HepG2 (cell line): ENCODE measurements at regions not wholly inside any gene's neighbourhood (a gene's known extent, or its start where the extent isn't known, plus 50 kb on each side); places are given as distances from the start of the nearest gene placed in this dataset.

ENCODE experiments used
- ATAC-seq: fragments of 200-7000 bp; cut with Tn5 transposase; 3 replicates; pipeline ENCODE4 v1.9.1; 2020; ENCODE audit warnings: mild to moderate bottlenecking, moderate library complexity
- BruUV-seq: library from RNA; stranded (reverse); fragments of 400-500 nt; replicated peaks from 2 replicates; lab custom pipeline; 2021; lab: Mats Ljungman, UMichigan
- CTCF ChIA-PET: fragments of 300-600 bp; formaldehyde crosslinking; extraction: SDS; loops from one replicate; lab custom pipeline; 2021; ENCODE audit warnings: low total read pairs, inconsistent platforms, low intra/inter-chr PET ratio; lab: Yijun Ruan, JAX
- POLR2A ChIA-PET: fragments of 350-600 bp; sonication (Branson Sonifier 250); formaldehyde crosslinking; loops from one replicate; lab custom pipeline; 2020; ENCODE audit warnings: antibody characterized with exemption, inconsistent platforms; lab: Yijun Ruan, JAX
- DNase-seq: peaks from one replicate; pipeline ENCODE4 v3.0.0-alpha.2; 2015; ENCODE audit warnings: low spot score
- FAIRE-seq: peaks from 3 replicates; lab custom pipeline; 2011; peaks lifted over from hg19 to GRCh38; lab: Jason Lieb, UNC
- H2AFZ ChIP-seq: one replicate; pipeline ENCODE4 v1.6.1; 2011; ENCODE audit warnings: low read length, inconsistent platforms
- H3K27ac ChIP-seq: fragments of 300-600 bp; 3 replicates; pipeline ENCODE4 v1.8.0; 2011; ENCODE audit warnings: mixed run types, mild to moderate bottlenecking, mixed read lengths, low read length, inconsistent platforms; ENCODE audit not compliant: insufficient read depth; ENCODE audit errors: extremely low read length
- H3K27me3 ChIP-seq, 2 experiments: fragments of 200-600 bp in 1 of 2; 2 replicates in 1 of 2; 3 replicates in 1 of 2; pipeline versions ENCODE4 v1.6.0 to v1.8.0; 2011; ENCODE audit warnings: low read length in 2 of 2, mild to moderate bottlenecking in 2 of 2, moderate library complexity in 2 of 2, inconsistent platforms in 1 of 2; ENCODE audit not compliant: insufficient read depth in 2 of 2, control insufficient read depth in 1 of 2
- H3K36me3 ChIP-seq, 2 experiments: fragments of 200-600 bp in 1 of 2; replicated peaks in 1 of 2; 2 replicates in 1 of 2; 3 replicates in 1 of 2; pipeline versions ENCODE4 v1.5.1 to v1.8.0; 2011; ENCODE audit warnings: low read length in 2 of 2, inconsistent platforms in 1 of 2; ENCODE audit not compliant: insufficient read depth in 2 of 2, control insufficient read depth in 1 of 2
- H3K4me1 ChIP-seq: 2 replicates; pipeline ENCODE4 v1.5.1; 2012; ENCODE audit warnings: low read length, inconsistent platforms; ENCODE audit not compliant: insufficient read depth
- H3K4me2 ChIP-seq: 2 replicates; pipeline ENCODE4 v1.6.0; 2011; ENCODE audit warnings: low read depth, low read length, inconsistent platforms
- H3K4me3 ChIP-seq, 3 experiments: fragments of 200-600 bp in 1 of 3; sonication (generic), shearing (Covaris generic) in 1 of 3; replicated peaks in 1 of 3; 2 replicates each; pipeline ENCODE4 v1.5.1; 2011 to 2016; ENCODE audit warnings: low read length in 3 of 3, inconsistent platforms in 2 of 3, low read depth in 2 of 3, mild to moderate bottlenecking in 2 of 3, control low read depth in 1 of 3, mixed read lengths in 1 of 3; ENCODE audit not compliant: insufficient read depth in 1 of 3
- H3K79me2 ChIP-seq: one replicate; pipeline ENCODE4 v1.6.1; 2011; ENCODE audit warnings: low read length, inconsistent platforms; ENCODE audit not compliant: insufficient read depth
- H3K9ac ChIP-seq: 2 replicates; pipeline ENCODE4 v1.6.0; 2011; ENCODE audit warnings: mild to moderate bottlenecking, low read depth, low read length, inconsistent platforms; ENCODE audit not compliant: insufficient read depth
- H3K9me3 ChIP-seq: 2 replicates; pipeline ENCODE4 v1.5.1; 2012; ENCODE audit warnings: mild to moderate bottlenecking, low read length
- H4K20me1 ChIP-seq: 2 replicates; pipeline ENCODE4 v1.6.0; 2011; ENCODE audit warnings: inconsistent platforms, mild to moderate bottlenecking, low read length, moderate library complexity; ENCODE audit not compliant: insufficient read depth
- AHR ChIP-seq: IDR thresholded peaks from 2 replicates; pipeline ENCODE4 v1.6.1; 2018; ENCODE audit warnings: missing genetic modification reagents, missing compliant biosample characterization
- ATF2 ChIP-seq: sonication (generic); formaldehyde crosslinking; IDR thresholded peaks from 2 replicates; pipeline ENCODE4 v1.4.0; 2020; ENCODE audit warnings: missing genetic modification reagents
- MAFK ChIP-seq, 2 experiments: IDR thresholded peaks in 1 of 2; conservative IDR thresholded peaks in 1 of 2; 2 replicates each; pipeline ENCODE4 v1.6.1; 2011; ENCODE audit warnings: improper control_type of control experiment in 2 of 2, low read length in 2 of 2
- NFE2L1 ChIP-seq: sonication (generic); formaldehyde crosslinking; IDR thresholded peaks from 2 replicates; pipeline ENCODE4 v1.4.0; 2020; ENCODE audit warnings: missing genetic modification reagents, mild to moderate bottlenecking, borderline replicate concordance
- NR3C1 ChIP-seq: sonication (generic); formaldehyde crosslinking; IDR thresholded peaks from 2 replicates; pipeline ENCODE4 v1.4.0; 2020; ENCODE audit warnings: missing genetic modification reagents
- ONECUT2 ChIP-seq: sonication (generic); formaldehyde crosslinking; IDR thresholded peaks from 2 replicates; pipeline ENCODE4 v1.4.0; 2020; ENCODE audit warnings: missing genetic modification reagents
- PBX3 ChIP-seq: sonication (generic); formaldehyde crosslinking; IDR thresholded peaks from 2 replicates; pipeline ENCODE4 v1.8.1; 2023; ENCODE audit warnings: missing genetic modification reagents, inconsistent platforms, borderline replicate concordance
- PTBP1 ChIP-seq: fragments of 200-400 bp; formaldehyde crosslinking; IDR thresholded peaks from 2 replicates; pipeline ENCODE4 v1.6.1; 2018; ENCODE audit warnings: low read length, low read depth; ENCODE audit not compliant: poor library complexity, severe bottlenecking
- RFXAP ChIP-seq: sonication (generic); formaldehyde crosslinking; IDR thresholded peaks from 2 replicates; pipeline ENCODE4 v1.4.0; 2020; ENCODE audit warnings: missing genetic modification reagents, borderline replicate concordance
- SIN3A ChIP-seq: IDR thresholded peaks from 2 replicates; pipeline ENCODE4 v1.6.1; 2011; ENCODE audit warnings: low read depth, mild to moderate bottlenecking, control low read depth, low read length, borderline replicate concordance
- SIX4 ChIP-seq: sonication (generic); formaldehyde crosslinking; IDR thresholded peaks from 2 replicates; pipeline ENCODE4 v1.4.0; 2020; ENCODE audit warnings: missing genetic modification reagents
- WIZ ChIP-seq: sonication (generic); formaldehyde crosslinking; IDR thresholded peaks from 2 replicates; pipeline ENCODE4 v1.5.1; 2020; ENCODE audit warnings: mild to moderate bottlenecking, missing genetic modification reagents
- ZBTB8A ChIP-seq: sonication (generic); formaldehyde crosslinking; IDR thresholded peaks from 2 replicates; pipeline ENCODE4 v1.4.0; 2020; ENCODE audit warnings: mild to moderate bottlenecking, low read depth, missing genetic modification reagents, borderline replicate concordance
- ZNF232 ChIP-seq: sonication (generic); formaldehyde crosslinking; IDR thresholded peaks from 2 replicates; pipeline ENCODE4 v1.4.0; 2020; ENCODE audit warnings: missing genetic modification reagents, borderline replicate concordance
- ZNF337 ChIP-seq: sonication (generic); formaldehyde crosslinking; IDR thresholded peaks from 2 replicates; pipeline ENCODE4 v1.5.1; 2020; ENCODE audit warnings: missing genetic modification reagents, low read depth, mild to moderate bottlenecking, borderline replicate concordance
- ZNF691 ChIP-seq: sonication (generic); formaldehyde crosslinking; IDR thresholded peaks from 2 replicates; pipeline ENCODE4 v1.4.0; 2020; ENCODE audit warnings: missing genetic modification reagents, low read depth, mild to moderate bottlenecking, borderline replicate concordance
- ZNF766 ChIP-seq: sonication (generic); formaldehyde crosslinking; IDR thresholded peaks from 2 replicates; pipeline ENCODE4 v1.5.0; 2020; ENCODE audit warnings: missing genetic modification reagents, borderline replicate concordance
- WGBS: methylation state at CpG from one replicate; pipeline ENCODE4 v1.1.6; 2017; ENCODE audit warnings: low lambda C conversion rate; 5-methylcytosine and 5-hydroxymethylcytosine counted together
- in situ Hi-C: cut with HindIII; loops from 2 replicates; pipeline ENCODE4 v1.10.0; 2017; ENCODE audit warnings: low pct_unique_long_range_greater_than_20kb; ENCODE audit not compliant: extremely low pct_ligation_motif_present
- intact Hi-C: fragments of 100-400 bp; cut with micrococcal nuclease; formaldehyde crosslinking; loops from one replicate; pipeline ENCODE4 v1.10.0; 2022; ENCODE audit not compliant: unreplicated experiment

- no peak for TF ChIP-seq ZNF691 (CRISPR knock-in tag)
- no peak for TF ChIP-seq NR3C1
- TF ChIP-seq SIN3A = no peak
- TF ChIP-seq WIZ (CRISPR knock-in tag) = no peak
- TF ChIP-seq, all 625 proteins: peak for 0
Observed at GRCh38 chr15:70201425-70201775, 103.7 kb upstream of the TLE3 start (continued).

- Histone ChIP-seq H3K36me3 (no peaks in the 10 kb centered on the region), H4K20me1 (no peaks in the 10 kb centered on the region), H2AFZ (no peak overlapping the region), H3K4me2 (no peak overlapping the region), H3K27ac (no peak overlapping the region), H3K79me2 (no peaks in the 10 kb centered on the region), H3K4me1 (peaks cover 31% of the 10 kb centered on the region), H3K27me3 (peaks cover 4 to 40% of the 10 kb centered on the region in 2 experiments), H3K9me3 (no peaks in the 10 kb centered on the region), H3K4me3 (no peak overlapping the region), H3K9ac (no peak overlapping the region)
- ChIA-PET POLR2A (no interaction called here), CTCF (no interaction called here)
- WGBS = 80% methylated on average over 22 of the region's 23 CpGs
- FAIRE-seq = no peak
- intact Hi-C loops (no loop called here), in situ Hi-C loops (no loop called here)
- ATAC-seq = no peak
- BruUV-seq = no TSS peak
- no peak for DNase-seq
- TF ChIP-seq ONECUT2 (no peak), NFE2L1 (no peak), ZNF766 (no peak), ZNF337 (no peak), SIX4 (no peak), RFXAP (no peak), AHR (CRISPR knock-in tag) (no peak), MAFK (conservative IDR thresholded peaks at IDR 0.05 in 1 of 2, IDR thresholded peaks at IDR 0.05 in 1 of 2; ENCODE audit: low read length in 2 of 2) (no peak), PTBP1 (no peak), PBX3 (CRISPR knock-in tag) (no peak), ATF2 (CRISPR knock-in tag) (no peak), ZBTB8A (no peak), ZNF232 (CRISPR knock-in tag) (no peak)
Observed at GRCh38 chr15:70200511-70201424, 103.1 kb upstream of the TLE3 start.
